Peyer's patch (tissue), 4 donors: ENCODE measurements at regions not wholly inside any gene's neighbourhood (a gene's known extent, or its start where the extent isn't known, plus 50 kb on each side); places are given as distances from the start of the nearest gene placed in this dataset.

Source experiments
- DNase-seq, 3 donors: peaks; one replicate each; pipeline ENCODE4 v3.0.0-alpha.2; 2017 to 2019
- H3K27ac ChIP-seq, 4 donors: fragments of 200-600 bp; sonication (generic); one replicate each; pipeline ENCODE4 v1.5.1; 2016 to 2019
- H3K27me3 ChIP-seq, 2 donors: fragments of 200-600 bp; sonication (generic); one replicate each; pipeline ENCODE4 v1.5.1; 2019
- H3K36me3 ChIP-seq, 3 donors: fragments of 200-600 bp; sonication (generic); one replicate each; pipeline ENCODE4 v1.5.1; 2016 to 2019
- H3K4me1 ChIP-seq, 4 donors: fragments of 200-600 bp; sonication (generic); one replicate each; pipeline ENCODE4 v1.5.1; 2016 to 2019
- H3K4me3 ChIP-seq, 4 donors: fragments of 200-600 bp; sonication (generic); 1 replicate in 3 of 4; 2 replicates in 1 of 4; pipeline ENCODE4 v1.5.1; 2016 to 2019; ENCODE audit warnings: mild to moderate bottlenecking in 1 of 4
- H3K9me3 ChIP-seq, 4 donors: fragments of 200-600 bp; sonication (generic); one replicate each; pipeline ENCODE4 v1.5.1; 2016 to 2019; ENCODE audit warnings: mild to moderate bottlenecking in 1 of 4
- POLR2A ChIP-seq, 2 donors: fragments of 450-650 bp; IDR thresholded peaks; one replicate each; pipeline ENCODE4 v1.5.1; 2017; ENCODE audit warnings: antibody characterized with exemption in 2 of 2, mild to moderate bottlenecking in 2 of 2, moderate library complexity in 2 of 2
- TF ChIP-seq, protein P1 (sequence below), 6 experiments: fragments of 450-650 bp in 4 of 6; fragments of 200-600 bp in 2 of 6; sonication (generic) in 1 of 6; IDR thresholded peaks; one replicate each; pipeline ENCODE4 v1.5.1; 2017 to 2019; ENCODE audit warnings: antibody characterized with exemption in 6 of 6, mild to moderate bottlenecking in 3 of 6, moderate library complexity in 1 of 6

DNA sequence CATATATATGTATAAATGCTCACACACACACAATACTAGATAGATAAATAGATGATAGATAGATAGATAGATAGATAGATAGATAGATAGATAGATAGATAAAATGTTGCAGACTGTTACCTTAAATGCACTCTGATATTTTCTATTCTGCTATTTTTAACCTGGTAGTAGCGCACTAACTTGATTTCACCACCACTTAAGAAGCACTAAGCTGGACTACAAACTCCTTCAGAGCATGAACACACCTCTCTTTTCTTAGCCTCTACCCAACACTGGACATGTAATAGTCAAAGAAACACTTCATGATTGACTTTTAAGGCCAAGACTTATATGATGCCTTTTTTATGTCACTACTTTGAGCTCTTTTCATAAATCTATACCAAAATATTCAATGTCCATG lies 304.6 kb upstream of the UBE2E2 start:
- no peak for DNase-seq
- Histone ChIP-seq H3K9me3 (no peaks in the 10 kb centered on the region), H3K4me3 (no peak overlapping the region), H3K4me1 (no peaks in the 10 kb centered on the region), H3K36me3 (no peaks in the 10 kb centered on the region), H3K27ac (no peak overlapping the region), H3K27me3 (no peaks in the 10 kb centered on the region)
- TF ChIP-seq POLR2A (IDR thresholded peaks at IDR 0.05), result no peak
- TF ChIP-seq, protein P1, sequence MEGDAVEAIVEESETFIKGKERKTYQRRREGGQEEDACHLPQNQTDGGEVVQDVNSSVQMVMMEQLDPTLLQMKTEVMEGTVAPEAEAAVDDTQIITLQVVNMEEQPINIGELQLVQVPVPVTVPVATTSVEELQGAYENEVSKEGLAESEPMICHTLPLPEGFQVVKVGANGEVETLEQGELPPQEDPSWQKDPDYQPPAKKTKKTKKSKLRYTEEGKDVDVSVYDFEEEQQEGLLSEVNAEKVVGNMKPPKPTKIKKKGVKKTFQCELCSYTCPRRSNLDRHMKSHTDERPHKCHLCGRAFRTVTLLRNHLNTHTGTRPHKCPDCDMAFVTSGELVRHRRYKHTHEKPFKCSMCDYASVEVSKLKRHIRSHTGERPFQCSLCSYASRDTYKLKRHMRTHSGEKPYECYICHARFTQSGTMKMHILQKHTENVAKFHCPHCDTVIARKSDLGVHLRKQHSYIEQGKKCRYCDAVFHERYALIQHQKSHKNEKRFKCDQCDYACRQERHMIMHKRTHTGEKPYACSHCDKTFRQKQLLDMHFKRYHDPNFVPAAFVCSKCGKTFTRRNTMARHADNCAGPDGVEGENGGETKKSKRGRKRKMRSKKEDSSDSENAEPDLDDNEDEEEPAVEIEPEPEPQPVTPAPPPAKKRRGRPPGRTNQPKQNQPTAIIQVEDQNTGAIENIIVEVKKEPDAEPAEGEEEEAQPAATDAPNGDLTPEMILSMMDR (IDR thresholded peaks at IDR 0.05), result no peak

DNA sequence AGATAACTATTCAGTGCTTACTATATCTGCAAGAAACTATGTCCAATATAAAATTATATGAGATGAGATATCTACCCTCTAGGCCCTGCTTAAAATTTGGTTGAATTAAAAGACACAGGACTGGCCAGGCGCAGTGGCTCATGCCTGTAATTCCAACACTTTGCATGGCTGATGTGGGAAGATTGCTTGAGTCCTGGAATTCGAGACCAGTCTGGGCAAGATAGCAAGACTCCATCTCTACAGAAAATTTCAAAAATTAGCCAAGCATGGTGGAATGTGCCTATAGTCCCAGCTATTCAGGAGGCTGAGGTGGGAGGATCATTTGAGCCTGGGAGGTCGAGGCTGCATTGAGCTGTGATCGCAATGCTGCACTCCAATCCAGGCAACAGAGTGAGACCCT lies 303.7 kb upstream of the UBE2E2 start:
- Histone ChIP-seq H3K27me3 (no peaks in the 10 kb centered on the region), H3K36me3 (no peaks in the 10 kb centered on the region), H3K4me1 (no peaks in the 10 kb centered on the region), H3K4me3 (no peak overlapping the region), H3K9me3 (no peaks in the 10 kb centered on the region), H3K27ac (no peak overlapping the region)
- no peak for DNase-seq
- no peak for TF ChIP-seq POLR2A (IDR thresholded peaks at IDR 0.05)
- TF ChIP-seq, protein P1 (IDR thresholded peaks at IDR 0.05), result no peak

DNA sequence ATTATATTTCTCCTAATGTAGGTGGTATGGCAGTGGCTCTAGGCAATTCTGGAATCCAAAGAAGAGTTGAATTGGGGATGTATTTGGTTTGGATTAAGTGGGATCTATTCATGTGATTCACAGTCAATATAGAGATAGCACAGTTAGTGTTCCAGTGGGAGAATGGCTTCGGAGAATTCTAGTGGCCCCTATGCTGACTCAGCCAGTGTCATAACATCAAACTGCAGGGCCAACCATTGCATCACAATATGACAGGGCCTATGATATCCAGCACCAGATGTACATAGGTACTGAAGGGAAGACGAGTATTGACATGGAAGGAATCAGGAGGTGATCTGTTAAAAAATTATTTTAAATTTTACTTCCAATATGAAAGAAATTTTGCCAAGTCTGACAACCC lies 302.8 kb upstream of the UBE2E2 start:
- no peaks in the 10 kb centered on the region for H3K4me1 ChIP-seq

DNA sequence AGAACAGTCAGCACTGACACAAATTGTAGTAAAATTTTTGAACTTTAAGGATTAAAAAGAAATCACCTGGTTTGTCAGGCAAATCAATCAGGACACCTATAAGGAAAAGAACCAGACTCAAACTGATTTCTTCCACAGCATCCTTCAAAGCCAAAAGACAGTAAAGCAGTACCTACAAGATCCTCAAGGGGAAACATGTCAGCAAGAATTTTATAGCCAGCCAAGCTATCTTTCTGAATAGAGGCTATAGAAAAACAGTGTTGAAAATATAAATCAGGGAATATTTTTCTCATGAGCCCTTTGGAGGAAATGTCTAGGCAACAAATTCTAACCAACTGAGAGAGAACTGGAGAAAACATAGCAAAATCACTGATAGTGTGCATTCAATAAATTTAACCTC lies 301.4 kb upstream of the UBE2E2 start:
- H3K36me3 ChIP-seq, result no peaks in the 10 kb centered on the region
- no peaks in the 10 kb centered on the region for H3K9me3 ChIP-seq
- H3K27me3 ChIP-seq, result no peaks in the 10 kb centered on the region
- H3K4me1 ChIP-seq, result no peaks in the 10 kb centered on the region
- H3K27ac ChIP-seq, result no peak overlapping the region
- TF ChIP-seq POLR2A (IDR thresholded peaks at IDR 0.05), result no peak
- DNase-seq, result no peak
- H3K4me3 ChIP-seq, result no peak overlapping the region

More for the DNA sequence above, 302.8 kb upstream of the UBE2E2 start:
- no peak for TF ChIP-seq POLR2A (IDR thresholded peaks at IDR 0.05)
- TF ChIP-seq, protein P1 (IDR thresholded peaks at IDR 0.05), result no peak
- no peak for DNase-seq
- Histone ChIP-seq H3K4me3 (no peak overlapping the region), H3K27ac (no peak overlapping the region), H3K9me3 (no peaks in the 10 kb centered on the region), H3K27me3 (no peaks in the 10 kb centered on the region), H3K36me3 (no peaks in the 10 kb centered on the region)

DNA sequence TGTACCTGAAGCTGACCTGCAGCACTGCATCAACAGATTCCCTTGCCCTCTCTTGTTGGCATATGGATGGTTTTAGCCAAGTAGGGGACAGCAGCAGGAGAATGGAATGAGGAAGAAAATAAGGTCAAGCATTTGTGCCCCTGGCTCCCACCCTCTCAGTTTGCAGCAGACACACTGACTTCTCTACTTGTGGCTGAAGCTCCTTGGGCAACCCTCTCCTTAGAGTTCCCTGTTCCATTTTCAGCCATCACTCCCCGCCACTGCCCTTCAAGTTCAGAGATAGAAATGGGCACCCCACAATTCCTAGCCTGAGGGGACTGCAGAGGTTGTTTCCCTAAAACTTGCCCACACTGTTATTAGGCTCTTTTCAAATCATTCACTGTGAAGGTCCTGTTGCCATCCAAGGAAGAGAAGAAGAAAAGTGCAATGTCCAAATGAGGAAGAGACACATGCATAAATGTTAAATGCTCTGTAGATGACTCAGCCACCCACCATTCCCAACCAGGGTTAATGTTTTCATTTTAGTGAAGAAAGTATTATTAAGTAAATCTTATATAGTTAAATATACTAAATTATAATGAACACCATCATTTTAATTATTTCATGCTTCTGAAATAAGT lies 295.9 kb upstream of the UBE2E2 start:
- Histone ChIP-seq H3K4me1 (no peaks in the 10 kb centered on the region), H3K4me3 (no peak overlapping the region), H3K27ac (no peak overlapping the region), H3K36me3 (no peaks in the 10 kb centered on the region), H3K9me3 (no peaks in the 10 kb centered on the region), H3K27me3 (no peaks in the 10 kb centered on the region)
- DNase-seq, result no peak
- TF ChIP-seq POLR2A (IDR thresholded peaks at IDR 0.05), result no peak
- TF ChIP-seq, protein P1 (IDR thresholded peaks at IDR 0.05), result no peak

DNA sequence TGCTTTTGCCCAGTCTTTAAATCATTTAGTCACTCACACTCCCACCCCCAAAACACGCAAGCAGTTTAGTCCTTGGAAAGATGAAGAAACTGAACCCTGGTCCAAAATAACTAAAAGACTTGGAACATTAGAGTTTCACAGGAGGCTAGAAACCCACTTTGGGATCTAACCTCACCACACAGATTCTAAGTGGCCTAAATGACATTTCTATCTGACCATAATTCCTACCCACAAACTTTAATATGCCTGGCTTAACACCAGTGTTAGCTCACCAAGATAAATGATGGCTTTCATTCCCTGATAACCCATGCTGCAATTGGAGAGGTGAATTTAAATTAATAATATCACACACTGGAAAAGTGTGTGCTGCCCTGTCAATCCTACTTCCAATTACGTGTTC lies 295.3 kb upstream of the UBE2E2 start:
- no peak for DNase-seq
- no peak for TF ChIP-seq POLR2A (IDR thresholded peaks at IDR 0.05)
- TF ChIP-seq, protein P1 (IDR thresholded peaks at IDR 0.05), result no peak
- Histone ChIP-seq H3K4me3 (no peak overlapping the region), H3K36me3 (no peaks in the 10 kb centered on the region), H3K27me3 (no peaks in the 10 kb centered on the region), H3K4me1 (no peaks in the 10 kb centered on the region), H3K27ac (no peak overlapping the region), H3K9me3 (no peaks in the 10 kb centered on the region)
